Astrocyte of the hippocampus (primary cell): ENCODE measurements at regions not wholly inside any gene's neighbourhood (a gene's known extent, or its start where the extent isn't known, plus 50 kb on each side); places are given as distances from the start of the nearest gene placed in this dataset.
"Not testable (repeated sequence)": the region's sequence is repeated elsewhere in the genome, so short reads cannot be mapped to it uniquely, and the experiment has no call there.

Source experiments
- DNase-seq: peaks from one replicate; pipeline ENCODE4 v3.0.0; 2011; ENCODE audit warnings: low read depth, low spot score

- DNase-seq, result no peak
These were observed 85.3 kb downstream of the TYW3 start for GRCh38 chr1:74818241-74818640.

GRCh38 chr1:74818661-74819456 lies 85.9 kb downstream of the TYW3 start:
- no peak for DNase-seq

- no peak for DNase-seq
These were observed 90.0 kb downstream of the TYW3 start for GRCh38 chr1:74822851-74823401.

DNA sequence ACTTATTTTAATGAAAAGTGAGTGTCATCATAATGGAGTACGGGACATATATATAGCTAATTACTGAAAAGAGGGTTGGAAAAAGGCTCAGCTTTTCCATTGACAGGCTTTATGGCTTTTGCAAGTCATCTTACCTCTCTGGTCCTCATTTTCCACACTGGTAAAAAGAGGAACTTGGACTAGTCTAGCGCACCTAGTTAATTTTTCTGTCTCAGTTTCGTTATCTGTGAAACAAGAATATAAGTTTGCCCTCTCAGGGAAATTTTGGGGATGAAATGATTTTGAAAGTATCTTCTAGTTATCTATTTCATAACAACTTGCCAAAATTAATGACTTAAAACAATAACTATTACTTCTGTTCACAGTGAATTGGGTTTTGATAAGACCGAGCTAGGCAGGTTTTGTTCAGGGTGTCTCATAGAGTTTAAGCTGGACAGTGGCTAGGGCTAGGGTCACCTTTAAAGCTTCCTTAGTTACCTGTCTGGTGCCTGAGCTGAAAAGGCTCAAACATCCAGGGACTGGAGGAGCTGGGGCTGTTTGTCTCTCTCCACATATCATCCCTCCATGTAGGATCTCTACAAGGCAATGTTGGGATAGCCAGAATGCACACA lies 91.7 kb downstream of the TYW3 start:
- DNase-seq, result no peak

DNA sequence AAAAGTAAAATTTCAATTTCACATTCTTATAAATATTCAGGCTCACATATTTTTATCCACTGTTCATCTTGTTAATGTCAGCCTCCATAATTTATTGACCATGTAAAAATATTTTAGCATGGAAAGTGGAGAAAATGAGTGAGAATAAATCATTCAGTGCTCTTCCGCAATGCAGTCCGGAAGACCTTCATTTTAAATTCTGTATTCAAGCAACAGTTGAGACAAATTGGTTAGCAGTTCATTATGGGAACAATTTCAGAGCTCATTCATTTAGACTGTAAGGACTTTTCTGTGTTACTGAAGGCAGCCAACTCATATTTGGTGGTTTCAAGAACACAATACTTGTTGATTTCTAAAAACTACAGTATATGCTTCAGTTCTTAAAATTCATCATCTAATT lies 97.8 kb downstream of the TYW3 start:
- no peak for DNase-seq

GRCh38 chr1:74834261-74834660 lies 101.3 kb downstream of the TYW3 start:
- no peak for DNase-seq

DNA sequence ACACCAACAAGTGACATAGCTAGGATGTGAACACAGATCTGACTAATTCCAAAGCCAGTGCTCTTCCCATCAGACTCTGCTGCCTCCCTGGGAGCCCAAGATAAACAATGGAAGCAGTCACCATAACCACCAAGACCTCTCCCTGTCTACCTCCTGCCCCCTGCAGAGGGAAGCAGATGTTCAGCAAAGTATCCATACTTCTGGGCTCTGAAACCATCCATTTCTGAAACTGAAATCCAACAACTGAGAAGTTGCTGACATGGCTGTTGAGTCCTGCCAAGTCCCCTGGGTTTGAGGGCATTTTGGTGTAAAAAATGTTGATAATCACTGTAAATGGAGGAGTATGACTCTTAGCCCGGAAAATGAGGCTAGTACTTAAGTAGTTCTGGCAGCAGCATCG lies 102.1 kb downstream of the TYW3 start:
- peak; percentile 26 for DNase-seq

- no peak for DNase-seq
These were observed 109.8 kb downstream of the TYW3 start for GRCh38 chr1:74842726-74843125.

- DNase-seq, result peak; percentile 6
These were observed 114.8 kb downstream of the TYW3 start for GRCh38 chr1:74847715-74848114.

DNA sequence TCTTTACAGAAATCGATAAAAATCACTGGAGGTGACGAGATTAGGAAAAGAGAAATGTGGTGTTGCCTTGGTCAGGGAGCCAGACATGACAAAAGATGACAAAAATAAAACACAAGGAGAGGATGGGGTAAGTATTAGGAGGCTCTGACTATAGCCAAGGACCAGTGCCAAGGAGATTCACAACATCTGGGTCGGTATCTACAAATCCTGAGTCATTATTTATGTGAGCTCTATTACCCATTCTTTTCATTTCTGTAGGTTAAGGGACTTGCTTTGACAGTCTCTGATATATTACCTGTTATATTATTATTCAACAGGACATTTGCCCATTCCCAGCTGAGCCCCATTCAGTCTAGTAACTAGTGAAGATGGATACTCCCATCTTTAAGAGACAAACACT lies 120.8 kb downstream of the TYW3 start:
- DNase-seq, result no peak

DNA sequence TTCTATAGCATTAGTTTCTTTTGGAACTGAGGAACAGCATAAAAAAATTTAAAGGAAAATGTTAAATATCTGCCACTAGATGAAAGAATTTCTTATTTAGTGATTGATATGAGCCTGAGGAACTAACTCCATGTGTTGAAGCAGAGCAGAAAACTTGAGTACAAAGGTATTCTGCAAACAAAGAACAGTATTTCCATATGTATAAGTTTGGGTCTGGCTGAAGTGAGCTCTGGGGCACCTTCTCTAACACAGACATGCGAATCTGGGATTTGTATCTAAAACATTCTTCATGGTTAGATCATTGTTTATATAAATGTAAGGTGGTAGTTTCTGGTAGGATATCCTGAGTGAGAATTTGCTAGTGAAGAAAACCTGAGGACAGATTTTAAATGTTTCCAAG lies 123.2 kb downstream of the TYW3 start:
- no peak for DNase-seq

GRCh38 chr1:74857676-74858075 lies 124.7 kb downstream of the TYW3 start:
- DNase-seq, result no peak

- no peak for DNase-seq
These were observed 125.2 kb downstream of the TYW3 start for GRCh38 chr1:74858136-74858535.

DNA sequence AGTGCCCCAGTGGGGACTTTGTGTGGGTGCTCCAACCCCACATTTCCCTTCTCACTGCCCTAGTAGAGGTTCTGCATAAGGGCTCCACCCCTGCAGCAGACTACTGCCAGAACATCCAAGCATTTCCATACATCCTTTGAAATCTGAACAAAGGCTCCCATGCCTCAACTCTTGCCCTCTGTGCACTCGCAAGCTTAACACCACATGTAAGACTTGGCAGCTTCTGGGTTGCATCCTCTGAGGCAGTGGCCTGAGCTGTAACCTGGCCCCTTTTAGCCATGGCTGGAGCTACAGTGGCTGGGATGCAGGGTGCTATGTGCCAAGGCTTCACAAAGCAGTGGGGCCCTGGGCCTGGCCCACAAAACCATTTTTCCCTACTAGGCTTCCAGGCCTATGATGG lies 128.9 kb downstream of the TYW3 start:
- no peak for DNase-seq

DNA sequence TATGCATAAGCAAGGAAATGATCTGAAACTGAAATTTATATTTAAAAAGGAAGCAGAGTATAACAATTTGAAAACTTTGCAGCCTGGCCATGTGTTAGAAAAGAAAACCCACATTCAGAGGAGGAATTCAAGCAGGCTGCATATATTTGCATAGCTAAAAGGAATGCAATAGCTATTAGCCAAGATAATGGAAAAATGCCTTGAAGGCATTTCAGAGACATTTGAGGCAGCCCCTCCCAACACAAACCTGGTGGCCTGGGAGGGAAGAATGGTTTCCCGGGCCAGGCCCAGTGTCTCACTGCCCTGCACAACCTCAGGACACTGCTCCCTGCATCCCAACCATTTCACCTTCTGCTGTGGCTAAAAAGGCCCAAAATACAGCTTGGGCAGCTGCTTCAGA lies 136.8 kb downstream of the TYW3 start:
- DNase-seq, result no peak

- not testable (repeated sequence) for DNase-seq
These were observed 144.4 kb downstream of the TYW3 start for GRCh38 chr1:74877366-74877765.

GRCh38 chr1:74895411-74895810 lies 162.5 kb downstream of the TYW3 start:
- DNase-seq, result no peak

GRCh38 chr1:74908131-74908530 lies 175.2 kb downstream of the TYW3 start:
- DNase-seq, result no peak

GRCh38 chr1:74908797-74909196 lies 175.8 kb downstream of the TYW3 start:
- DNase-seq, result no peak

- no peak for DNase-seq
These were observed 181.0 kb downstream of the TYW3 start for GRCh38 chr1:74913978-74914377.

DNA sequence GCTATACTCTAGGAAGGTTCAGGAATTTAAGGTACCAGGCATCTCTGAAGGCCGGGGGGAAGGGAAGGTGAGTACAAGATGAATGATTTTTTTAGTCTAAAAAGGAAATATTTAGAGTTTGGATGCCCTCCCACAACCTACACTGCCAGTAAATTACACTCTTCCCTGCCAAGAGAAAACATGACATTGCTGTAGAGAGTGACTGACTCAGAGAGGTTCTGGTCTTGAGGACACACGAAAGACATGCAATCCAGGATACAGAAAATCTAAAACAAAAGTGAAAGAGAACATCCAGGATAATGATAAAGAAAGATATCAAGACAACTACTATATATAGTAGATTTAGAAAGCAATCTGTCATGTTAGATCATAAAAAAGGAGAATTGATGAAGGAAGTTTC lies 200.5 kb downstream of the TYW3 start:
- peak; percentile 23 for DNase-seq

- DNase-seq, result no peak
These were observed 198.7 kb upstream of the LHX8 start for GRCh38 chr1:74935446-74935845.

- DNase-seq, result peak; percentile 51
These were observed 197.0 kb upstream of the LHX8 start for GRCh38 chr1:74937176-74937575.
